Stimulated activated naive CD8-positive, alpha-beta T cell treated with anti-CD3 and anti-CD28 coated beads, Interleukin-15, Interleukin-2, amounts not matched to agents 100 U/mL and 50 U/mL, for 24 hours (primary cell): ENCODE measurements at regions not wholly inside any gene's neighbourhood (a gene's known extent, or its start where the extent isn't known, plus 50 kb on each side); places are given as distances from the start of the nearest gene placed in this dataset.

Experiments used
- ATAC-seq: fragments of 150-1000 bp; cut with Tn5 transposase; one replicate; pipeline ENCODE4 v1.10.0; 2021
- DNase-seq: peaks from one replicate; pipeline ENCODE4 v3.0.0; 2021

GRCh38 chr7:121489440-121489839 lies 93.3 kb upstream of the FAM3C start:
- DNase-seq (no peak), ATAC-seq (no peak)

- ATAC-seq (no peak), DNase-seq (no peak)
Observed at GRCh38 chr7:121488111-121488650, 92.1 kb upstream of the FAM3C start.

DNA sequence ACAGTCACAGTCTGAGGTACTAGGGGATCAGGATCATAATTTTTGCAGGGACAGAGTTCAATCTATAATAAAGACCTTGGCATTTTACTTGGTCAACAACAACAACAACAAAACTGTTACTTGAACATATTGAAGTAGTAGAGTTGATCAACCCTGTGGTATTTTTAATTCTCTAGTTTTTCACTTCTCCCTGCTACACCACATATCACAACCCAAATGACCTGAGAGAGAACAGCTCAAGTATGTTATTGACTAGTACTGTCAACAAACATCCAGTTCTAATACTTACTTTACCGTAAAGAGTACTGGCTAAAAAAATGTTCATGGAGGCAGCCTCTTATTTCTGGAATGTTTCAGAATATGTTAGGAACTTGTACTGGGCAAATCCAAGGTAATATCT lies 90.5 kb upstream of the FAM3C start:
- no peak for DNase-seq
- no peak for ATAC-seq

DNA sequence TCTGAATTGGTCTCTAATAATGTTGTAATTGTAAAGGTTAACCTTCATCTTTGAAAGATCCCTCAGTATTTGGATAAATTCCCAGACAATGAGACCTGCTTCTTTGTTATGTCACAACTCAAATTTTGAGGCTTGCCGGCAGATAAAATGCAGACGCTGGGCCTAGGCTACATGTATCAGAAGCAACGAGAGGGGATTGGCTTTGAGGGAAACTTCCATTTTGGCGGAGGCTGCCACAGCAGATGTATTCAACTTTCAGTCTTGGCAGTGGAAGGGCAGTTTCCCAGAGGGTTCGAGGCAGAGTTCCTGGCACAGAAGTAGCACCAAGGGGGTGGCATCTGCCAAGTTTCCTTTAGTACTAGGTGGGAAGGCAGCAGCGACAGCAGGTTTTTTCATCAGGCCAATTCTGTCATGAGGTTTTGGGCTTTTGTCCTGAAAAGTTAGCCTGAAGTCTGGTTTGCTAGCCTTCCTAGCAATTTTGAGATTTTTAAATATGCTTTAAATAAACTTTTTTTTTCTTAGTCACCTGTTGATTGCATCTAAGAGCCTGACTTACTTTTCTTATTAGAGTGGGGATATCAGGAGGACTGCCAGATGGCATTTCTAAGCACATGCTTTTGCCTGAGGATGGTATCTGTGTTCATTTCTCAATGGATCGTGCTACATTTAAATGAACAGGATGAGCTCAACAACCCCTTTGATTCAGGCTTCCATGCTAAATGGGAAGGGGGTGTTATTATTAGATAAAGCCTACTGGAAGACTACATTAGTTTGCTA lies 89.5 kb upstream of the FAM3C start:
- DNase-seq (no peak), ATAC-seq (no peak)

- no peak for DNase-seq
- ATAC-seq = no peak
Observed at GRCh38 chr7:121484089-121484763, 88.1 kb upstream of the FAM3C start.

GRCh38 chr7:121480566-121481335 lies 84.6 kb upstream of the FAM3C start:
- no peak for ATAC-seq

GRCh38 chr7:121480058-121480457 lies 84.0 kb upstream of the FAM3C start:
- DNase-seq = no peak
- no peak for ATAC-seq

More at GRCh38 chr7:121480566-121481335, 84.6 kb upstream of the FAM3C start:
- DNase-seq = no peak

DNA sequence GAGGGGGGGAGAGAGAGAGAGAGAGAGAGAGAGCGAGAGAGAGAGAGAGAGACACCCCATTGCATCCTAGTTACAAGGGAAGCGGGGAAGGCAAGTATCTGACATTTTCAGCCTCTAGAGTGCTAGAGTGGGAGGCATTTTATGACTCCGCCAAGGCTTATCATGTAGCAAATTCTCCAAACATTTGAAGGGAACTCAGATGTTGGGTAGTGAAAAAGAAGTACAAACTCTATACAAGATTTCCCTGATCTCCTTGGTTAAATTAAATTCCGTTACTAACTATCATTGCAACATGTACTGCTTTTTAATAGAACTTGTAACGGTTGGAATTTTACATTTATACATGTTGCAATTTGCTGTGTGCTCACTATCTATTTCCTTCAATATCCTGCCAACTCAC lies 83.4 kb upstream of the FAM3C start:
- ATAC-seq (no peak), DNase-seq (no peak)

DNA sequence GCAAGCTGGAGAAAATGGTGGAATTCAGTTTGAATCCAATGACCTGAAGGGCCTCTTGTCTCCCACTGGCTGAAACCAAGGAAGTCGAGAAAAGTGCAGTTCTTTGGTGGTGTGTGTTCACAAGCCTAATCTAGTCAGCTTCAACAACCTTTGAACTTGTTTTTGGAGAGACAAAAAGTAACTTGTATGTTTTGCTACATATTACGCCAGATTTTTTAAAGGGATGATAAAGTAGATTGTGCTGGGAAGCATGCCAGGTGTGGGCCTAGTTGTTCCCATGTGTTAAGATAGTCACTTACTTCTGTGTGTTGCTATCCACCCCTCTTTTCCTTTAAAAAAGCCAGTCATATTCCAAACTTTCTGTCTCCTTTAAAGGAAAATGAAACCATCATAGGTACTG lies 79.7 kb upstream of the FAM3C start:
- ATAC-seq = no peak
- no peak for DNase-seq

GRCh38 chr7:121474301-121474673 lies 78.2 kb upstream of the FAM3C start:
- no peak for DNase-seq
- ATAC-seq = no peak

DNA sequence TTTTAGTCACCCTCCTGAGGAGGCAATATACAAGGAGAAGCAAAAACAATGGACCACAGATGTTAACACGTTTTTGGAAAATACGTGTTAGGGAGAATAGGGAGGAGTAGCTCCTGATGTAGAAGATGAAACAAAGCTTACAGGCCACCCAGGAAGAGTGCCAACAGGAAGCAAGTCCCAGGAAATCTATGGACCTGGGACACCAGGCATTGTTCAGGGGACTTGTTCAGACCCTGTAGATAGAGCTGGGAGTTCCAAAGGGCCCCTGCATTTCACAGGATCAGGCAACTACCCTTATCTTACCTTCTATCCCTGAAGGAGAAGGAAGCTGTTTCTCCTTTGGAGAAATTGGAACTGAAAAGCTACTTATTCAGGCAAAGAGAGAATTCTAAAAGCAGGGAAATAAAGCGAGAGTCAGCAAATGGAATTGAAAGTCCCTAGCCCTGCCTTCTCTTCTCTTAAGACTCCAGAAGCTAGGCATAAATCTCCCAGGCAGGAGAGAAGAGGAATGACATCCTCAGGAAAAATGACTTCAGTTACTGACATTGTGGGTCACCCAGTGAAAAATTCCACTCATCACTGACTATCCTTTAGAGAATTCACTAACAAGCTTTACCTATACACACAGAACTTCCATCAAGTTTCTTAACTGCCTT lies 77.7 kb upstream of the FAM3C start:
- ATAC-seq = no peak

GRCh38 chr7:121466455-121466854 lies 70.3 kb upstream of the FAM3C start:
- DNase-seq = no peak
- ATAC-seq = no peak

More for the DNA sequence above, 77.7 kb upstream of the FAM3C start:
- no peak for DNase-seq

DNA sequence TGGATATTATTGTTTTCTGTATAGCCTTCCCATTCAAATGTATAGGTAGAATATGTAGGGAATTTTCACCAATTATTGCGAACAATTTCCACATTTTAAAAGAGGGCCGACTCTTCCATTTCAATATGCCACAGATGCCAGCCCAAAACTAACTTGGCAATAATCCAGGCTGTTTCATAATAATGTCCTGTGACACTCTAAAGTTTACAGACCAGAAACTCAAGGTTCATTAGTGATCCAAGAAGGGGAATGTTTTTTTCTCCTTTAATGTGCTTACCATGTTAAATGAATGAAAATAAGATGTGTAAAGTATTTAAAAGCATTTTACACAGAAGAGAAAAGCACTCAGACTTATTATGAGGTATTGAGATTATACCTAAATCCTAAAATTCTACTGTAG lies 63.0 kb upstream of the FAM3C start:
- DNase-seq = no peak

DNA sequence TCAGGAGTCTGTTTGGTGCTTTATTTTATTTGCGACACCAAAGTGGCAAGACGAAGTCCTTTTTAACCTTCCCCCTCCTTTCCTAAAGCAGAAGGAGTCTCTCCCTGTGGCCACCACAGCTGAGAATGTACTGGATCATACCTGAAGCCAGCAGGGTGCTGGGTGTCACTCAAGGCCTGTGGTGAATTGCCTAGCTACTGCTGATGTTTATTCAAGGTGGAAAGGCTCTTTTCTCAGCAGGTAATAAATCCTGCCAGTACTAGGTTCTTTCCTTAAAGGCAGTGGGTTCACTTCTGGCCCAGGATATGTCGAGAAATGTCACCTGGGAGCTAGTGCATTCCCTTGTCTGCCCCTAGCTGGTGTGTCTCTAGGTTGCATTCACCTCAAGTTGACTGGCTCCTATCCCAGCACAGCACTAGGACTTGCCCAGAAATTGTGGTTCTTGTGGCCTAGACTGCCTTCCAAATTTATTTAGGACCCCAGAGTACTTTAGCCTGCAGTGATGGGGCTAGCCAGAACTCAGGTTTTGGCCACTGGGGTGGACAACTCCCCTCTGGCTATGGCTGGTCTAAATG lies 60.8 kb upstream of the FAM3C start:
- ATAC-seq (no peak), DNase-seq (no peak)

More for the DNA sequence above, 63.0 kb upstream of the FAM3C start:
- no peak for ATAC-seq

DNA sequence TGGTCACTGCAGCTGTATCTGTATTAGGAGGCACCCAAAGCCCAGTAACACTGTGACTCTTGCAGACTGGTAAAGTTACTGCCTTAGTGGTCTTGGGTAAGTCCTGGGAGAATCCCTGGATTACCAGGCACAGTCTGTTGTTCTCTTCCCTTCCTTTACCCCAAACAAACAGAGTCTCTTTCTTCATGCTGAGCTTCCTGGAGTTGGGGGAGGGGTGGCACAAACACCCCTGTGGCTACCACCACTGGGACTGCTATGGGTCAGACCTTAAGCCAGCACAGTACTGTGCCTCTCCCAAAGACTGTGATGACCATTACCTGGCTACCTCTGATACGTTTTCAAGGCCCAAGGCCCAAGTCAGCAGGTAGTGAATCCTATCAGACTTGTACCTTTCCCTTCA lies 59.9 kb upstream of the FAM3C start:
- no peak for DNase-seq
- ATAC-seq = no peak

- ATAC-seq (no peak), DNase-seq (no peak)
Observed at GRCh38 chr7:121452389-121452788, 56.3 kb upstream of the FAM3C start.

DNA sequence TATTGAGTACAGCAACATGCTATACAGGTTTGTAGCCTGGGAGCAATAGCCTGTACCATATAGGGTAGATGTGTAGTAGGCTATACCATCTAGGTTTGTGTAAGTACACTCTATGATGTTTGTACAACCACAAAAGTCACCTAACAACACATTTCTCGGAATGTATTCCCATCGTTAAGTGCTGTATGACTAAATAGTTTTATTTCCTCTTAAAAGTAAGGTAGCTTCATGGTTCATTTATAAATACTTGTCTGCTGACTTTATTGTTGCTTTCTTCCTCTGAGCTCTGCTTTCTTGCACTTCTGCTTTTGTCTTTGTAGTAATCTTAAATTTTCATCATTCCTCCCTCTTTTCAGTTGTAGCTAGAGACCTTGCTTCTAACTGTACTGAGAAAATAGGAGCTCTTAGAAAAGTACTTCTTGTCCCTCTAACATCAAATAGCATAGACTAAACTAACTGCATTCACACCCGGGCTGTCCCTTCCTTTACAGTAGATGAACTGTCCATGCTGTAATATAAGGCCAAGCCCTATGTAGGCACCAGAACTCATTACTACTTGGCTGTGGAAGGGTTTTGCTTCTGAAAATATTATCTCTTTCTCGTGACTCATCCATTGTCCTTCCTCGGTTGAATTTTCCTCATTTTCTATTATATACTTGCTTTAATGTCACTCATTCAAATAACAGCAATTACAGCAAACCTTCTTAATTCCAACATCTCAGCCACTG lies 55.4 kb upstream of the FAM3C start:
- DNase-seq (no peak), ATAC-seq (no peak)

- DNase-seq (no peak), ATAC-seq (no peak)
Observed at GRCh38 chr7:121450631-121451198, 54.6 kb upstream of the FAM3C start.

DNA sequence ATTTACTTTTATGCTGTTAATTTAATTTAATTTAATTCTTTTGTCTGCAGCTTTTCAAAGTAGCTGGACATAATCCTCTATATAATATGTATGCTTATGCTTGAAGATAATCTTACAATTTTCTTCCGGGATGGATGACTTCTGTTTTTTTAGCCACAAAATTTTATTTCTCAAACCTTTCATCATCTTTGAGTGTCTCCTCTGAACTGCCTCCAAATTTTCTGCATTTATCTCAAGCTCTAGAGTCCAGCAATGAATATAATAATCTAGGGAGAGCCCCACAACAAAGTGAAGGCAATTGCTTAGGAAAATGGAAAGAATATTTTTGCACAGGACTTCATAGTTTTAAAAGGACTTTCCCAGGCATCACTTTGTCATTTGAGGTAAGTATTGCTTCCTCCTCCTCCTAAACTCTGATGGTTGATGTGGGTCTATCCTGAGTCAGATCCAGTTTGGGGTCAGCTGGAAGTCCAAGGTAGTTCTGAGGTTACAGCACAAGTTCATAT lies 53.7 kb upstream of the FAM3C start:
- DNase-seq = no peak
- ATAC-seq = no peak

GRCh38 chr7:121449329-121449728 lies 53.2 kb upstream of the FAM3C start:
- DNase-seq = no peak
- ATAC-seq = no peak

- ATAC-seq = no peak
- DNase-seq = no peak
Observed at GRCh38 chr7:121448429-121448828, 52.3 kb upstream of the FAM3C start.
